Gastroesophageal sphincter (tissue), 3 donors: ENCODE measurements at regions not wholly inside any gene's neighbourhood (a gene's known extent, or its start where the extent isn't known, plus 50 kb on each side); places are given as distances from the start of the nearest gene placed in this dataset.

ENCODE experiments used
- CTCF ChIP-seq, 4 experiments: fragments of 200-600 bp in 2 of 4; fragments of 450-650 bp in 2 of 4; sonication (generic) in 1 of 4; IDR thresholded peaks; one replicate each; pipeline ENCODE4 v1.5.1; 2017 to 2019; ENCODE audit warnings: antibody characterized with exemption in 4 of 4, mild to moderate bottlenecking in 2 of 4, moderate library complexity in 2 of 4
- EP300 ChIP-seq: sonication (generic); formaldehyde crosslinking; IDR thresholded peaks from one replicate; pipeline ENCODE4 v1.6.1; 2017; ENCODE audit warnings: antibody characterized with exemption, mild to moderate bottlenecking
- POLR2A ChIP-seq, 2 donors: fragments of 450-650 bp; IDR thresholded peaks; one replicate each; pipeline ENCODE4 v1.6.1; 2017; ENCODE audit warnings: antibody characterized with exemption in 2 of 2, mild to moderate bottlenecking in 2 of 2, moderate library complexity in 1 of 2
- POLR2AphosphoS5 ChIP-seq: sonication (generic); formaldehyde crosslinking; IDR thresholded peaks from one replicate; pipeline ENCODE4 v1.6.1; 2017; ENCODE audit warnings: antibody characterized with exemption

- TF ChIP-seq POLR2A (IDR thresholded peaks at IDR 0.05) (no peak), POLR2AphosphoS5 (no peak), EP300 (no peak), CTCF (IDR thresholded peaks at IDR 0.05) (no peak)
Observed at GRCh38 chr5:135662061-135662481, 83.3 kb upstream of the CXCL14 start.
